Lower lobe of right lung (tissue), 2 donors: ENCODE measurements at regions not wholly inside any gene's neighbourhood (a gene's known extent, or its start where the extent isn't known, plus 50 kb on each side); places are given as distances from the start of the nearest gene placed in this dataset.

ENCODE experiments used
- ATAC-seq, 2 donors: fragments of 200-7000 bp; cut with Tn5 transposase; one replicate each; pipeline ENCODE4 v1.9.1; 2020 to 2022; ENCODE audit warnings: mild to moderate bottlenecking in 2 of 2, moderate library complexity in 2 of 2
- DNase-seq: peaks from one replicate; pipeline ENCODE4 v3.0.0-alpha.2; 2020
- H3K27ac ChIP-seq: fragments of 200-600 bp; one replicate; pipeline ENCODE4 v1.8.0; 2022
- H3K27me3 ChIP-seq: fragments of 200-600 bp; one replicate; pipeline ENCODE4 v1.8.0; 2022; ENCODE audit warnings: low read depth
- H3K36me3 ChIP-seq: fragments of 200-600 bp; one replicate; pipeline ENCODE4 v1.8.0; 2022; ENCODE audit warnings: mild to moderate bottlenecking
- H3K4me1 ChIP-seq: fragments of 200-600 bp; one replicate; pipeline ENCODE4 v1.8.0; 2022
- H3K4me3 ChIP-seq: fragments of 200-600 bp; one replicate; pipeline ENCODE4 v1.8.0; 2022; ENCODE audit warnings: mild to moderate bottlenecking
- H3K9me3 ChIP-seq: fragments of 200-600 bp; one replicate; pipeline ENCODE4 v1.8.0; 2022
- CTCF ChIP-seq: fragments of 200-600 bp; IDR thresholded peaks from one replicate; pipeline ENCODE4 v1.8.0; 2022; ENCODE audit warnings: antibody characterized with exemption, mild to moderate bottlenecking
- intact Hi-C: fragments of 100-400 bp; cut with DNase I; formaldehyde crosslinking; loops from one replicate; pipeline ENCODE4 v1.11.0; 2022
- donor health status: DM: no; HTN: yes; CAD: no; lungs with severe emphysema.

DNA sequence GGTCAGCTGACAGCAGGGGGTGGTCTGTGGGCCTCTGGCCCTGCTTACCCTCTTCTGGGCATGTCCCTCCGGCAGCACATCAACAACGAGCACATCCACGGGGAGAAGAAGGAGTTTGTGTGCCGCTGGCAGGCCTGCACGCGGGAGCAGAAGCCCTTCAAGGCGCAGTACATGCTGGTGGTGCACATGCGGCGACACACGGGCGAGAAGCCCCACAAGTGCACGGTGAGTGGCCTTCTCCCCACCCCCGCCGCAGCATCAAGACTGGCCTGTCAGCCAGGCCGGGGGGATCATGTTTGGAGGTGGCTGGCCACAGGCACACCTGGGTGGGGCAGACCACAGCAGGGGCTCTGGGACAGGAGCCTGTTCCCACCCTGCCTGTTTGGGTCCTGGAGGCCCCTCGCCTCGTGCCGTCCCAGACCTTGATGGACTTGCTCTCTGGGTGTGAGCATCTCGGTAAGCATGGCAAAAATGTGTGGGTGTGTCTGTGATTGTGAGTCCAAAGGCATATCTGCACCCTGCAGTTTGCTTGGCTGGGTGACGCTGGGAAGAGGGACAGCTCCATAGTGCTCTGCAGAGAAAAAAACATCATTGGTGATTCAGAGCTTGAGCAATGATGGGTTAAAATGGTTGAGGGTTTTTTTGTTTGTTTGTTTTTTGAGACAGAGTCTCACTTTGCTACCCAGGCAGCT lies 242.8 kb downstream of the GLI2 start:
- Histone ChIP-seq H3K4me1 (no peaks in the 10 kb centered on the region), H3K9me3 (no peaks in the 10 kb centered on the region), H3K27ac (no peak overlapping the region), H3K27me3 (no peaks in the 10 kb centered on the region), H3K36me3 (peaks cover 6% of the 10 kb centered on the region), H3K4me3 (no peak overlapping the region)
- DNase-seq (peak; percentile 28), ATAC-seq (no peak)
- TF ChIP-seq CTCF = no peak
- intact Hi-C loops = no loop called here

DNA sequence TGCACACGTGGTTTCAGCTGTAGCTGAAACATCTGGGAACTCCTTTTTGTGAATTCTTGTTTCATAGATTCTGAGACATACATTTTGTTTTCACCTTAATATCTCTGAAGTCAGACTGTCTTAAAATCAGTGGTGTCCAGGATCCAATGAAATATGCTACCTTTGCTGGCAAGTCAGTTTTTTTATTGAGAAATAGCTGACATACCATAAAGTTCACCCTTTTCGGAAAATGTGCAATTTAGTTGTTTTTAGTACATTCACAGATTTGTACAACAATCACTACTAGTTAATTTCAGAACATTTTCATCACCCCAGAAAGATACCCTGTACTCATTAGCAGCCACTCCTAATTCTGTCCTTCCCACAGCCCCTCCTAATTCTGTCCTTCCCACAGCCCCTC lies 243.7 kb downstream of the GLI2 start:
- Histone ChIP-seq H3K4me1 (no peaks in the 10 kb centered on the region), H3K27ac (no peak overlapping the region), H3K27me3 (no peaks in the 10 kb centered on the region), H3K9me3 (no peaks in the 10 kb centered on the region), H3K4me3 (no peak overlapping the region), H3K36me3 (peaks cover 4% of the 10 kb centered on the region)
- DNase-seq = no peak
- no peak for TF ChIP-seq CTCF
- intact Hi-C loops = no loop called here
- ATAC-seq = no peak

GRCh38 chr2:120979921-120980320 lies 244.3 kb downstream of the GLI2 start:
- Histone ChIP-seq H3K4me1 (no peaks in the 10 kb centered on the region), H3K4me3 (no peak overlapping the region), H3K36me3 (peaks cover 4% of the 10 kb centered on the region), H3K9me3 (no peaks in the 10 kb centered on the region), H3K27ac (no peak overlapping the region), H3K27me3 (no peaks in the 10 kb centered on the region)
- no peak for TF ChIP-seq CTCF
- DNase-seq = no peak
- ATAC-seq = no peak
- intact Hi-C loops = no loop called here

- Histone ChIP-seq H3K4me3 (no peak overlapping the region), H3K4me1 (no peaks in the 10 kb centered on the region), H3K27ac (no peak overlapping the region), H3K27me3 (no peaks in the 10 kb centered on the region), H3K9me3 (no peaks in the 10 kb centered on the region), H3K36me3 (peaks cover 2% of the 10 kb centered on the region)
- no peak for TF ChIP-seq CTCF
- DNase-seq (no peak), ATAC-seq (no peak)
- intact Hi-C loops = no loop called here
Observed at GRCh38 chr2:120981443-120981842, 245.8 kb downstream of the GLI2 start.

DNA sequence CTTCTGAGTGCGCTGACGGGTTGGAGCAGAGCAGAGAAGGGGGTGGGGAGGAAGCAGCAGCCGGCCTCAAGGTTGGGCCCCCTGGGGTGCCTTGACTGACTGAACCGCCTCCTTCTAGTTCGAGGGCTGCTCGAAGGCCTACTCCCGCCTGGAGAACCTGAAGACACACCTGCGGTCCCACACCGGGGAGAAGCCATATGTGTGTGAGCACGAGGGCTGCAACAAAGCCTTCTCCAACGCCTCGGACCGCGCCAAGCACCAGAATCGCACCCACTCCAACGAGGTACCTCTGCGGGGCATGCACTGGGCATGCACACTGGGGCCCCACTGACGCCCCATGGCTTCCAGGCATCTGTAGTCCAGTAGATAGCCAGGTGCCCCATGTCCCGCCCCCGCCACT lies 246.9 kb downstream of the GLI2 start:
- H3K4me1 ChIP-seq = no peaks in the 10 kb centered on the region
- no peaks in the 10 kb centered on the region for H3K36me3 ChIP-seq
- no peak overlapping the region for H3K27ac ChIP-seq
- intact Hi-C loops = no loop called here
- ATAC-seq = no peak
- H3K4me3 ChIP-seq = no peak overlapping the region
- no peaks in the 10 kb centered on the region for H3K27me3 ChIP-seq
- no peaks in the 10 kb centered on the region for H3K9me3 ChIP-seq
- no peak for TF ChIP-seq CTCF
- DNase-seq = no peak
